ENCODE measurements at regions not wholly inside any gene's neighbourhood (a gene's known extent, or its start where the extent isn't known, plus 50 kb on each side); places are given as distances from the start of the nearest gene placed in this dataset.
"Not testable (repeated sequence)": the region's sequence is repeated elsewhere in the genome, so short reads cannot be mapped to it uniquely, and the experiment has no call there.

- DNase-seq (ENCODE audit: low read depth), result no peak
These were observed 165.9 kb upstream of the ARHGAP5 start for GRCh38 chr14:31911160-31911559.

- no peak for DNase-seq (ENCODE audit: low read depth)
These were observed 163.7 kb upstream of the ARHGAP5 start for GRCh38 chr14:31913370-31913769.

GRCh38 chr14:31918289-31918688 is 158.8 kb upstream of the ARHGAP5 start:
- not testable (repeated sequence) for DNase-seq (ENCODE audit: low read depth)

GRCh38 chr14:31920001-31920400 is 157.1 kb upstream of the ARHGAP5 start:
- no peak for DNase-seq (ENCODE audit: low read depth)

- DNase-seq (ENCODE audit: low read depth), result no peak
These were observed 156.0 kb upstream of the ARHGAP5 start for GRCh38 chr14:31920989-31921650.

- no peak for DNase-seq (ENCODE audit: low read depth)
These were observed 155.4 kb upstream of the ARHGAP5 start for GRCh38 chr14:31921721-31922120.

GRCh38 chr14:31926123-31926522 is 151.0 kb upstream of the ARHGAP5 start:
- peak; percentile 41 for DNase-seq (ENCODE audit: low read depth)

- DNase-seq (ENCODE audit: low read depth), result no peak
These were observed 150.3 kb upstream of the ARHGAP5 start for GRCh38 chr14:31926652-31927347.

GRCh38 chr14:31927348-31927832 is 149.7 kb upstream of the ARHGAP5 start:
- DNase-seq (ENCODE audit: low read depth), result peak; percentile 95

GRCh38 chr14:31930070-31930469 is 147.0 kb upstream of the ARHGAP5 start:
- no peak for DNase-seq (ENCODE audit: low read depth)

- peak; percentile 83 for DNase-seq (ENCODE audit: low read depth)
These were observed 146.4 kb upstream of the ARHGAP5 start for GRCh38 chr14:31930493-31931240.

GRCh38 chr14:31932675-31933074 is 144.4 kb upstream of the ARHGAP5 start:
- no peak for DNase-seq (ENCODE audit: low read depth)

- peak; percentile 68 for DNase-seq (ENCODE audit: low read depth)
These were observed 143.4 kb upstream of the ARHGAP5 start for GRCh38 chr14:31933716-31934115.

- peak; percentile 73 for DNase-seq (ENCODE audit: low read depth)
These were observed 142.3 kb upstream of the ARHGAP5 start for GRCh38 chr14:31934767-31935266.

GRCh38 chr14:31935391-31935790 is 141.7 kb upstream of the ARHGAP5 start:
- no peak for DNase-seq (ENCODE audit: low read depth)

GRCh38 chr14:31936115-31936514 is 141.0 kb upstream of the ARHGAP5 start:
- peak; percentile 57 for DNase-seq (ENCODE audit: low read depth)

GRCh38 chr14:31937730-31938346 is 139.3 kb upstream of the ARHGAP5 start:
- DNase-seq (ENCODE audit: low read depth), result peak; percentile 94

GRCh38 chr14:31939934-31940333 is 137.2 kb upstream of the ARHGAP5 start:
- DNase-seq (ENCODE audit: low read depth), result no peak

- DNase-seq (ENCODE audit: low read depth), result no peak
These were observed 135.6 kb upstream of the ARHGAP5 start for GRCh38 chr14:31941487-31941886.

- DNase-seq (ENCODE audit: low read depth), result no peak
These were observed 134.8 kb upstream of the ARHGAP5 start for GRCh38 chr14:31942166-31942841.

- DNase-seq (ENCODE audit: low read depth), result no peak
These were observed 133.8 kb upstream of the ARHGAP5 start for GRCh38 chr14:31943217-31943799.

Data from M059J (cell line).